NCI-H2107 treated with DMSO at 0.1 percent for 48 hours (cell line): ENCODE measurements at regions not wholly inside any gene's neighbourhood (a gene's known extent, or its start where the extent isn't known, plus 50 kb on each side); places are given as distances from the start of the nearest gene placed in this dataset.

Source experiments
- DNase-seq: peaks from one replicate; lab custom pipeline; 2025; ENCODE audit not compliant: unreplicated experiment; lab: John Stamatoyannopoulos, UW

DNA sequence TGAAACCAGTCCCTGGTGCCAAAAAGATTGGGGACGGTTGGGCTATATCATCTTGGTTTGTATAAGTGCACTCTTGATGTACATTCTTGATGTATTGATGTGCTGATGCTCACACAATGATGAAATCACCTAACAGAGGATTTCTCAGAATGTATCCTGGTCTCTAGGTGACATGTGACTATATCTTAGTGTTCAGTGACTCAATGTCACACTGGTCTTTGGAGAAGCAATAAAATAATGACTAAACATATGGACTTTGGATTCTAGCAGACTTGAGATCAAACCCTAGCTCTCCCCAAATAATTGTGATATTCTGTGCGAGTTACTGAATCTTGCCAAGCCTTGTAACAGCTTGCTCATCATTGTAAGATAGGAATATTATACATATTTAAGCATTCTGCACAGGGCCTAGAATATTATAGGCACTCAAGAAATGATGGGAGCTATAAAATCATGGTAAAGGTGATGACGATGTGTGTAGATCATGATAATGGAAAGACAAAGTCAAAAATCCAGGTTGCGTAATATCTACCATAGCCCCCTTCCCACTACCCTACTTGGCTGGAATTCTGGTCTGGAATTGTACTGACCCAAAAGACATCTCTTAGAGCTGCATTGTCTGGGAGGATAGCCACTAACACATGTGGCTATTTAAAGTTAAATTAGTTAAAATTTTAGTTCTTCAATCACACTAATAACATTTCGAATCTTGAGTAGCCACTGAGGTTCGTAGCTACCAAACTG, 117.6 kb upstream of the PWP1 start:
- no peak for DNase-seq

DNA sequence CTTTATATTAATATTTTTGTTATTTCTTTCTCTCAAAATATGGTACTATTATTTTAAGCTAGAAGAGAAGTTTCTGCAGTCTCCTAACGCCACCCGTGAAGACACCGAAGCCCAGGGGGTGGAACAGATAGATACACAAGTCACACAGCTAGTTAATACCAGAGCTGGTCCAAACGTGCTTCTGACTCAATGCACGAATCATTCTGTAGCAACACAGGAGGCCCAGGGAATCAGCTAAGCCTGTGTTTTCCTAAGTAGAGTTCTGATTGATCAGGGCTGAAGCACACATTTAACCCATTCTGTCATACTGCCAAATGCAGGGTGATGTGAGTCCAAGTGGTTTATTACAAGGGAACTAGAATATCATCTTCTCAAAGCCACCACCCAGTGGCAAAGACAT, 116.9 kb upstream of the PWP1 start:
- DNase-seq = no peak

DNA sequence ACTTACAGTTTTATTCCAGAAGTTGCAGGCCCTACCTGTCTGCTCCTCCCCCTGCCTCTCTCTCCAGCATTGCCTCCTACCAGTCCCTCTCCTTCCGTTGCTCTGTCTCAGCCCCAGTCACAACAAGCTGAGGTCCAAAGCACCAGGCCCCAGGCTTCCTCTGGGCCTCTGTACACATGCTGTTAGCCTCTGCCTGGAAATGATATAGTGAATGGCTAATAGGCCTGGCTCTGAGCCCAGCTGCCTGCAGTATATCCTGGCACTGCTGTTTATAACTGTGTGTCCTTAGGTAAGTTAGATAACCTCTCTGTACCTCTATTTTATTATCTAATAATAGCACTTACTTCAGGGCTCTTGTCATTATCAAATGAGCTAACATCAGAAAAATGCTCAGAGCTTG, 114.9 kb upstream of the PWP1 start:
- DNase-seq = no peak

DNA sequence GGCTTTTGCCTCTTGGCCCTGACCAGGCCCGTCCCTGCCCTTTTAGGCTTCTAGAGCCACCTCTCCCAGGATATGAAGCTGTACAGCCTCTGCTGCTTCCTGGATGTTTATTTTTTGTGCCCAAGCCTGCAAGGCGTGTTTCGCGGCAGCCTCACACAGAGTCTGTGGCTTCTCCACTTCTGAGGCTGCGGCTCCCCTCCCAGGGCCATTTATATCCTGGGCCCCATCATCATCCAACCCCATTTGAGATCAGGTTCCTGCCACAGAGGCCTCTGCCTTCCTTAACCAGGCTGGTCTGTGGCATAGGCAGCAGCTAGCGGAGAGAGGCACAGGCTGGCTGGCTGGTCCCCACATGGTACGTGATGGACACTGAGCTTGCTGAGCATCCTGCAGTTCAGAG, 114.1 kb upstream of the PWP1 start:
- no peak for DNase-seq

DNA sequence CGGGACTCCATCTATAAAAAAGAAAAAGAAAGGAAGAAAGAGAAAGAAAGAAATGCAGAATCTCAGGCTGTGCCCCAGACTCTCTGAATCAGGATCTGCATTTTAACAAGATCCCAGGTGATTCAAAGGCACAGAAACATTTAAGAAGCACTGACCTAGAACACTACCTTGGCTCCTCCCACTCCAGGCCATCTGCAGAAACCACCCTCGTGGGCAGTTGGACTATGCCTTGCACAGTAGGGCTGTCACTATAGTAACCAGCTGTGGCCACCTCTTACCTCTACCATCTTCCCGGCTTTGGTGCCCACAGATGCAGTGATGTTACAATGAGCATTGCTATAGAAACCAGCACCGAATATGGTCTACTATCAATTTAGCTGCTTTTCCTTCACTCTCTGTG, 110.9 kb upstream of the PWP1 start:
- DNase-seq = no peak

DNA sequence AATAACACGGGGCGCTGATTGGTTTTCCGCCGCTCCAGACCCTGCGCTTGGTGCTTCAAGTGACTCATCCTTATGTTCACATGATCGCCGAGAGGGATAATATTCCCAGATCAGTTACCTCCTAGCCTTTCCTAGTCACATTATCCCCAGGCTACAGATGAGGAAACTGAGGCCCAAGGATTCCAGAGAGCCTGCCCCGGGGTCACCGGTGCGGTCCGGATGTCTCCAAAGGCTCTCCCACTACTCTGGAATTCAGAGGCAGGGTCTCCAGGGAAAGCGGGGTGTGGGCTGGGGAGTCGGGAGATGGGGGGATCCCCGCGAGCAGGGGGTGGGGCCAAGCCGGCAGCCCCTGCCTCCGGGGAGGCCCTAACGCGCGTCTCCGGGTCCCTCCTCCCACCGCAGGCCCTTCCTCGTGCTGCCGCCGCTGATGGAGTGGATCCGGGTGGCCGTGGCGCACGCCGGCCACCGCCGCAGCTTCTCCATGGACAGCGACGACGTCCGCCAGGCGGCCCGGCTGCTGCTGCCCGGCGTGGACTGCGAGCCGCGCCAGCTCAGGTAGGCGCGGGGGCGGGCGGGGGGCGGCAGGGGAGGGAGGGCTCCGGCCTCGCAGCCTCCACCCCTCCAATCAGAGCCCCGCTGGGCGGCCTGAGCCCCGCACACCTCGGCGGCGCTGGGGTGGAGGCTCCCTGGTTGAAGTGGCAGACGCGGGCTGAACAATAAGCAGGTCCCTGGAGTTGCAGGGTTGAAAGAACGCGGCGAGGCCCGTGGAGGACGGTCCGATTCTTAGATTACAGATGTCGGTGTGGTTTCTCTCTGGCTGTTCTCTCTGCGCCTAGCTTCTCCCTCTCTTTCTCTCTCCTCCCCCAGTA, 104.6 kb upstream of the PWP1 start:
- DNase-seq = no peak

DNA sequence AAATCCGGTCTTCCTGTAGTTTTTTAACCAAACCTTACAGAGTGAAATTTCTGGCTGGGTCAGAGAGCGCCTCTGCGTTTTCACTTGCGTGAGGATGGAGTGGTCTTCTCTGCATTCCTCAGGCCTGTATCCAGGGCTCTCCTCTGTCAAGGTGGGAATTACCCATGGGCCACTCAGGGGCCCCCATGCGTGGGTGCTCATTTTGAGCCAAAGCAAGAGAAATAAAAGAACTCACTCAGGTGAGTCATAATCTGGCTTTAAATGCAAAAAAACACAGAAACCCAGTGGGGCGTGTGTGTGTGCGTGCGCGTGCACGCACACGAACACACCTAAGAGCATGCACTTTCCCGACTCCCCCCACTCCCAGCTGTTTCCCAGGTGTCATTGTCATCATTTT, 104.0 kb upstream of the PWP1 start:
- DNase-seq = no peak

DNA sequence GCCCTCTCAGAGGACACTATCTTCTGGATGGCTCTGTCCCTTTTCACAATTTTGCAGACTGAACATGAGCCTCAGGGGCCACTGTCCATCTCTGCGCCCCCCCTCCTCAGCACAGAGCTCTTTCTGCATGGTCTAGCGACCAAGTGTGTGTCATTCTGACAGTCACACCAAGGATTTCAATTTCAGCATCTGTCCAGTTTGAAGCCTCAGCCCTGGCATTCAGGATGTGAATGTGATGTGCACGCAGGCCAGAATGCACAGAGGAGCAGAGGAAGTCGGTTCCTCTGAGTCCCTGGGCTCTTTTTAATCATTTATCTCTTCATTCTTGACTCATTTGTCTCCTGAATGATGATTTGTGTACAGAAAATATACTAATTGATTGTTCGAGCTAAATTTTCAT, 102.0 kb upstream of the PWP1 start:
- DNase-seq = no peak

DNA sequence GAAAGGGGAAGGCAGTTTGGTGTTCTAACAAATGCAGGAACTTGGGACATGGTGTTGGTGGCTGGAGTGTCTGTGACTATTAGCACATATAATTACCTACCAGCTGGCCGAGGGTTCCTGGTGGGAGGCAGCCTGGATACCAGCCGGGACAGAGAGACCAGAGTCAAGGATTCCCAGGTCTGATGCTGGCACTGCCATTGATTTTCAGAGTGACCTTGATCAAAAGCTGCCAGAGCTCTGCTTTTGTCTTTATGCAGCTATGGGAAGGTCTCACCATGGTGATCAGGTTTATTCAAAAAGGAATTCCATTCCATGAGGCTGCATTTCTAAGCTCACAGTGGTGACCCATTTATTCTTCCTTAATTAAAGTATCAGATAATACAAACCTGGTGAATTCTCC, 101.0 kb upstream of the PWP1 start:
- no peak for DNase-seq

DNA sequence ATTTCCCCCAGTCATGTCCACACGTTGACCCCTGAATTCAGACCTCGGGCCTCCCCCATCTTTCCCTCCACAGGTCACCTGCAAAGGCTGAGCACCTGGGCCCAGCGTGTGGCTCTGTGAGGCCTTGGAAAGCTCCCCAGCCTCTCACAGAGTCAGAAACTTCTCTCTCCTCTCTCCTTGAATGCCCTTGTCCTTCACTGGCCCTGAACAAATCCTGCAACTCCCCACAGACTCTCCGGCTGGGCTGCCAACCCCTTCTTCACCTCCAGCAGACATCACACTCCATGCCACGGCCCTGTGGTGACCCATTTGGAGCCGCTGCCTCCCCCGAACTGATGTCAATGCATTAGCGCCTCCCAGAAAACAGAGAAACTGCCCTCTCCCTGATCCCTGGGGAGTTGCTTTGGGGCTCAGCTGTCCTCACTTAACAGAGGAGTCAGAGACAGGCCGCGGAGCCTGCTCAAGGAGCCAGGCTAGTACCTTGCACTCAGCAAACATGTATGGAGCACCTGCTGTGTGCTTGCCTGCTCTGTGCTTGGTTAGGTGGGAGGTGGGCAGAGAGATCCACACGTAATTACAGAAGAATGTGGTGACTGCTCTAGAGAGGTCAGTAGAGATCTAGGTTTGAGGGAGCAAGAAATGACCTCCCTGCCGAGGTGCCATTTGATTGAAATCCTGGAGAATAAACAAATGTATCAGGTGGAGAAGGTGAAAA, 99.2 kb upstream of the PWP1 start:
- no peak for DNase-seq

DNA sequence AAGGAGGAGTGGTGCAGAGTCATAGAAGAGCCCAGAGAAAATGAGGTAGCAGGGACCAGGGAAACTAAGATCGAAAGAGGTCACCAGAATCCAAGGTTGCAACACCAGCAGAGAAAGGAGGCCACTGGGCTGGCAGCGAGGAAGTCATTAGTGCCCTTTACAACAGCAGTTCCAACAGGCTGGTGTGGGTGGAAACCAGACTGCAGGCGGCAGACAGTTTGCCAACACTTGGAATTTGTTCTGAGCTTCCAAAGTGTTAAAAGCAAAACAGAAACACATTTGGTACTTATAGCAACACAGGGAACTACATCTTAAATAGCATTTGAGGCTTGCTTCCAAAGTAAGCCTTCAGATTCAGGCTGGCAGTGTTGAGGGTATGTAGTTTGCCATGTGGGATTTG, 95.2 kb upstream of the PWP1 start:
- no peak for DNase-seq

DNA sequence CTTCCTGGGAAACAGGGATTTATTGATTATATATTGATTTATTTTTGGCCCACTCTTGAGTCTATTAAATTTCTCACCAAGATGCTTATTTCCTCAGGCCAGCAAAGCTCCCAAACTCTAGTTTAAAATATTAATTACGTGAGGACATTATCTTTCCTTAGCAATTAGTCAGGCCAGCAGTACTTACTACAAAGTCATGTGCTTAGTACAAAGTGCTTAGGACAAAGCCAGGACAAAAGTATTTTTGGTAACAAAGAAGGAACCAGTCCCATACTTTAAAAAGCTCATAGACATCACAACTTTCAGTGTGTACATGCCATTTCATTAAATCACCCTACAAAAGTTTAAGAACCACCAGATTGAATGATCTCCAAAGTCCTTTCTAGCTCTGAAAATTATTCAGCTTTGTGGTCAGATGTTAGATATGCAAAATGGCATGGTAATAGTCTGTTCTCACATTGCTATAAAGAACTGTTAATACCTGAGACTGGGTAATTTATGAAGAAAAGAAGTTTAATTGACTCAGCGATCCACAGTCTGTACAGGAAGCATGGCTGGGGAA, 94.7 kb upstream of the PWP1 start:
- no peak for DNase-seq

DNA sequence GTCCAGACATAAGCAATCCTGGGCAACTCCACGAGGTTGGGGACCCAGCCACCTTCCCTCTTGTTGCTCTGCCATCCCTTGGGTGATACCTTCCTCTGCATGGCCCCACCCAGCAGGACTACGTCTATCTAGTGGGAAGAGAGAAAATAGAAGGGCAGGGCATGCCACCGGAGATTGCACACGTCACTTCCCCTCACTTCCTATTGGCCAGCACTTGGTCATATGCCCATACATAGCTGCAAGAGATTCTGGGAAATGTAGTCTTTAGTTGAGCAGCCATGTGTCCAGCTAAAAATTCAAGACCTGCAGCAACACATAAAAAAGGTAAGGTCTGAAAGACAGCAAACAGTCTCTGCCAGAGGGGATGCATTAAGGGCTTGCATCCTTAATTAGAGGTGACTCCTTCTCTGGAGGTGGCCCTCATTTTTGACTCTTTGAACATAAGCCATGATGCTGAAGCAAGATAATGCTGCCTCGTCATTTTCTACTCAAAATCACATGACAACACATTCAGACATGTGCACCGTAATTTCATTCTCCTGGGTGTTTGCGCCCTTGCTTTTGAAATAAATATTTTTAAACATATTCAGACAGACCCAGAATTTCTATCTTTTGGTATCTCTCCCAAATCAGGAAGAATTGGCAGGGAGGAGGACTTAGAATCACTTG, 91.8 kb upstream of the PWP1 start:
- DNase-seq = no peak

DNA sequence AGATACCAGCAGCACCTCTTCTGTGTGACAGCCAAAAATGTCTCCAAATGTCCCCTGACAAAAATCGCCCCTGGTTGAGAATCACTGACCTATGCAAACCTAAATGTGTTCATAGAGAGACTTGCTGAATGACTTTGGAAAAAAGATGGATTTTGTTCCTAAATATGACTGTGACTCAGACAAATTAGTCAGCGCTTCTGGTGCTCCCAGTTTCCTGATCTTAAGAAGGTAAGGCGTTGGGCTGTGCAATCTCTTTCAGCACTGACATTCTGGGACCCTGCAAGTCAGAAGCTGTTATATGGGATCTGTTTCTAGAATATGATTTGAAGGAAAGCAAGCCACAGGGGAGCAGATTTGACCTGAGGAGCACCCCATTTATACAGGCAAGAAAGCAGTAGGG, 90.6 kb upstream of the PWP1 start:
- no peak for DNase-seq

DNA sequence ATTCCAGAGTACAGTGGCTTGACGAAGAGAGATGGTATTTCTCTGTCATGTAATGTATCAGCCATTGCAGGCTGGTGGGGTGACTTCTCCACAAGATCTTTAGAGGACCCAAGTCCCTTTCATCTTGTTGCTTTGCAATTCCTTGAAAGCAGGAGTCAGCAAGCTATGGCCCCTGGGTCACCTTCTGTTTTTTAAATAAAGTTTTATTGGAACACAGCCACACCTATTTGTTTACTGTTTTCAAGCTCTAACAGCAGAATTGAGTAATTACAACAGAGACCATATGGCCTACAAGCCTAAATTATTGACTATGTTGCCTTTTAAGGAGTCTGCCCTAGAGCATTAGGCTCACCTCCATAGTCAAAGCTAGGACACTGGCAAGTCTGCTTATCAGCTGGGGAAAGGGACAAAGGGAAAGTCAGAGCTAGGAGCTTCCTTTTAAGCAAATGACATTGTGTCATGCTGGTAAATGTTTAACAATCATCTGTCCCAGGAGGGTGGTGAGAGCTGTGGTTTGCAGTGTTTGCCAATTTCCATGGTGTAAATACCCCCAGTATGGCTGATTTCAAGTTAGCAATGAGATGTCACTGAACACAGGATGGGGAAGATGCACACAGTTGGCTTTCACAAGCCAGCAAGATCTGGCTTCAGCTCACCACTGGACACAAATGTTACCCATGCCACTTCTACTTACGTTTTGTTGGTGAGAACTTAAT, 87.7 kb upstream of the PWP1 start:
- no peak for DNase-seq

DNA sequence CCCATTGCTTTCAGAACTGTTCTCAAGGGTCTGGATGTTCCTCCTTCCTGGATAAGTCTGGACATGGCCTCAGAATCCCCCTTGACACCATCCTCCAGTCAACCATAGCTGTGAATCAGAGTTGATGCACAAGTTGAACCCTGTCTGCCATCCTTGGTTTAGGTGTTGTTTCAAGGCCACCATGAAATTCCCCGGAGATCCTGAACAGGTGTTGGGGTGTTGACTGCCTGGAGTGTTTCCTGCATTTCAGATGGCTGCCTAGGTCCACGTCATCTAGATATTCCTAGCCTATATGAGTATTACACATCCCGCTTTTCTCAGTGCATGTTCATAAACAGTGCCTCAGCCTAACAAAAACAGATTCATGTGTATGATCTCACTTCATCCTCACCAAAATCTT, 86.7 kb upstream of the PWP1 start:
- no peak for DNase-seq

DNA sequence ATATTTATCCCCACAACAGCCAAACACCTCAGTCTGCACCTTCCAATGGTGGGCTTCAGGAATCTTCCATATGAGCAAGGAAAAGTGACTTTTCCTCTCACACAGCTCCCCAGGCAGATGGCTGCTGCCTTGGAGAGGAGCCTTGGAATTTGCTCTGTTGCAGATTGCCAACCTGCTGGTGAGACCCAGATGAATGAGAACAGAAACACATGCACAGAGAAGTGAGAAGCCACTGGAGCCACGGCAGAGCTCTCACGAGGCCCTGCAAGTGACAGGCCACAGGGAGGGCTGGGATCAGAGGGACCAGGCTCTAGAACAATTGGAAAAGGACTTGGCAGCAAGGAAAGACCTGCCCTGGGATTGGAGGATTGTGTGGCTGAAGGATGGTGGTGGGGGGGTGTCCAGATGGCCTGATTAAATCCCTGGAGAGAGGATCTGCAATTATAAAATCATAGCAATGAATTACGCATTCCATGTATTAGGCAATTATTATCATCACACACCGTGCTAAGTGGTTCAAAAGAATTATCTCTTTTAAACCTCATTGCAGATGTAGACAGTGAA, 84.9 kb upstream of the PWP1 start:
- no peak for DNase-seq

DNA sequence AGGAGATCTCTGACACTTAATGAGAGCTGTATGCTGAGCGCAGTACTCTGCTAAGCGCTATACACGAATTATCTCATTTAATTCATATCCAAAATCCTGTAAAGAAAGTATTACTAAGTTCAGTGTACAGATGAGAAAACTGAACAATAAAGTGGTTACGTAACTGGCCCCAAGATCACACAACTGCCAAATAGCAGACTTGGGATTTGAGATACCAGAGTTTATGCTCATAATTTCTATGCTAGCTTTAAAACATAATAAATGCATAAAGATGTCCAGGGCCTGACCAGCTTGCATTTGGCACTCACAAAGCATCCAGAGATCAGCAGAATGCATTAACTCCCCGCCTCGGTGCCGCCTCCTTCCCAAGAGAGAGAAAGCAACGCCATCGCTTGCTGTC, 83.2 kb upstream of the PWP1 start:
- DNase-seq = no peak

DNA sequence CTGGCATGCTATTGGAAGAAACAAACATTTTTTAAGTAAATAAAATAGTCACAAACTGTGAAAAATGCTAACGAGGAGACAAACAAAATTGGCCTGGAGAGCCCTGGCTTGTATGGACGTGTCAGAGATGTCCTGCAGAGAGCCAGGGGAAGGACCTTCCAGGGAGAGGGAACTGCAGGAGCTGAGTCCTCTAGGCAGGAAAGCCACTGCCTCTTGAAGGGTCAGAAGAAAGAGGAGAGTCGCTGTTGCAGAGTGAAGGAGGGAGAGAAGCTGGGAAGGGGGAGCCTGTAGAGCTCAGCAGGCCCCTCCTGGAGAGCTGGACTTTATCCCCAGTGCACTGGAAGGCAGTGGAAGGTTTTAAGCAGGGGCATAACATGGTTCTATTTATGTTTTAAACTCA, 80.3 kb upstream of the PWP1 start:
- DNase-seq = no peak
